Fibroblast of mammary gland (primary cell): ENCODE measurements at regions not wholly inside any gene's neighbourhood (a gene's known extent, or its start where the extent isn't known, plus 50 kb on each side); places are given as distances from the start of the nearest gene placed in this dataset.

Source experiments
- DNase-seq: peaks from one replicate; pipeline ENCODE4 v3.0.0-alpha.2; 2010; ENCODE audit warnings: low read depth
- H3K4me3 ChIP-seq: 2 replicates; pipeline ENCODE4 v1.5.1; 2011; ENCODE audit warnings: low read depth, mild to moderate bottlenecking, low read length, moderate library complexity; ENCODE audit not compliant: control insufficient read depth
- CTCF ChIP-seq: conservative IDR thresholded peaks from 2 replicates; pipeline ENCODE4 v1.5.1; 2011; ENCODE audit warnings: low read depth, low read length, inconsistent platforms; ENCODE audit not compliant: control insufficient read depth, insufficient read depth

- no peak for DNase-seq
- no peak for TF ChIP-seq CTCF
- no peak overlapping the region for H3K4me3 ChIP-seq
Measured at GRCh38 chr11:87443707-87444106, 406.0 kb downstream of the TMEM135 start.

GRCh38 chr11:87440076-87440770 lies 402.5 kb downstream of the TMEM135 start:
- no peak overlapping the region for H3K4me3 ChIP-seq
- DNase-seq: peak; percentile 10
- no peak for TF ChIP-seq CTCF

- H3K4me3 ChIP-seq: no peak overlapping the region
- no peak for TF ChIP-seq CTCF
- DNase-seq: no peak
Measured at GRCh38 chr11:87438416-87438815, 400.7 kb downstream of the TMEM135 start.

- DNase-seq: peak; percentile 64
- TF ChIP-seq CTCF: no peak
- H3K4me3 ChIP-seq: no peak overlapping the region
Measured at GRCh38 chr11:87437844-87438223, 400.1 kb downstream of the TMEM135 start.

DNA sequence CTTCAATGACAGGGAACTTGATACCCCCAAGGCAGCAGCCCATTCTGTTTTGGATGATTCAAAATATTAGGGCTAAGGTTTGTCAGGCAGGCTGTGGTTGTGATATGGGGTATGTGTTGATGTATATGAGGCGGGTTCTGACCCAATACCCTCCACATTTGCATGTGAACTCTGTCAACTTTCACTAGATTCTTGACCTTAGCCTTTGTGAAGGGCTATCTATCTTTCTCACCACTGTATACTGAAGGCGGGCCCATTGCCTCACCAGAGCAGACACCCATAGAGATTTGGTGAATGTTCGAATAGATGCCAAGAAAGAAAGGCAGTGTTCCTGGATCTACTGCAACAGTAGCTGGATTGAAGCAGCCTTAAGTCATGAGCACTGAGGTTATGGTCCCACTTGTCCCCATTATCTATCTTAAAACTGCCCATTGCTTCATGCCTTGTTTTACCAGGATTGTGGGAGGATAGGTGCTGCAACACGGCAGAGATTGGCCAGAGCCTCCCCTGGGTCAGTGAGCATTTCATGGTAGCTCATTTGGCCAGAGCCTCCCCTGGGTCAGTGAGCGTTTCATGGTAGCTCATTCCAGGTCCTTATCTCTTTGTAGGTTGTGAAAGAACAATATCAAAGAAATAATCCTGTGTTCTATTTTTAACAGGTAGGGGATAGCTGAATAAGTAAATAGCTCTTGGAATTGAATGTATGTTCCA lies 399.6 kb downstream of the TMEM135 start:
- no peak for DNase-seq
- no peak for TF ChIP-seq CTCF
- no peak overlapping the region for H3K4me3 ChIP-seq

GRCh38 chr11:87432022-87432421 lies 394.3 kb downstream of the TMEM135 start:
- no peak overlapping the region for H3K4me3 ChIP-seq
- peak; percentile 75 for DNase-seq
- no peak for TF ChIP-seq CTCF
